Natural killer cell (primary cell): ENCODE measurements at regions not wholly inside any gene's neighbourhood (a gene's known extent, or its start where the extent isn't known, plus 50 kb on each side); places are given as distances from the start of the nearest gene placed in this dataset.

Experiments
- ATAC-seq, 3 donors: fragments of 150-1000 bp in 2 of 3; fragments of 200-7000 bp in 1 of 3; cut with Tn5 transposase; 1 replicate in 1 of 3; 2 replicates in 2 of 3; pipeline ENCODE4 v1.10.0; 2021; ENCODE audit warnings: mild to moderate bottlenecking in 2 of 3, moderate library complexity in 2 of 3
- DNase-seq, 2 donors: peaks; one replicate each; pipeline versions ENCODE4 v3.0.0 to v3.0.0-alpha.2; 2013 to 2021; ENCODE audit warnings: mixed read lengths in 1 of 2
- H3K27ac ChIP-seq: one replicate; pipeline ENCODE4 v1.5.1; 2013; ENCODE audit warnings: mild to moderate bottlenecking, low read length
- H3K27me3 ChIP-seq: one replicate; pipeline ENCODE4 v1.6.1; 2013; ENCODE audit warnings: low read length; ENCODE audit not compliant: control insufficient read depth, insufficient read depth
- H3K36me3 ChIP-seq: one replicate; pipeline ENCODE4 v1.6.1; 2013; ENCODE audit warnings: low read length; ENCODE audit not compliant: control insufficient read depth, insufficient read depth
- H3K4me1 ChIP-seq: one replicate; pipeline ENCODE4 v1.6.1; 2013; ENCODE audit warnings: low read length; ENCODE audit not compliant: control insufficient read depth, insufficient read depth
- H3K4me3 ChIP-seq: one replicate; pipeline ENCODE4 v1.5.1; 2013; ENCODE audit warnings: low read length
- H3K9me3 ChIP-seq: one replicate; pipeline ENCODE4 v1.6.1; 2013; ENCODE audit warnings: low read length; ENCODE audit not compliant: control insufficient read depth, insufficient read depth
- H3K27ac Mint-ChIP-seq, 2 donors: one replicate each; pipeline ENCODE4 v1.8.0; 2022; ENCODE audit warnings: mild to moderate bottlenecking in 2 of 2, mixed read lengths in 2 of 2, moderate library complexity in 1 of 2
- H3K27me3 Mint-ChIP-seq, 2 donors: one replicate each; pipeline ENCODE4 v1.8.0; 2022; ENCODE audit warnings: low read depth in 2 of 2, mixed read lengths in 2 of 2
- H3K36me3 Mint-ChIP-seq: one replicate; pipeline ENCODE4 v1.8.0; 2022; ENCODE audit warnings: mixed read lengths
- H3K4me1 Mint-ChIP-seq, 2 donors: one replicate each; pipeline ENCODE4 v1.8.0; 2022; ENCODE audit warnings: mixed read lengths in 2 of 2
- H3K4me3 Mint-ChIP-seq: one replicate; pipeline ENCODE4 v1.8.0; 2022; ENCODE audit warnings: mild to moderate bottlenecking, moderate library complexity, mixed read lengths
- H3K9me3 Mint-ChIP-seq, 2 donors: one replicate each; pipeline ENCODE4 v1.8.0; 2022; ENCODE audit warnings: mixed read lengths in 2 of 2
- CTCF ChIP-seq: fragments of 200-600 bp; IDR thresholded peaks from one replicate; pipeline ENCODE4 v1.8.0; 2022; ENCODE audit warnings: antibody characterized with exemption
- WGBS: methylation state at CpG from one replicate; pipeline ENCODE4 v1.1.7; 2013; ENCODE audit warnings: missing lambda C conversion rate; ENCODE audit not compliant: insufficient coverage; 5-methylcytosine and 5-hydroxymethylcytosine counted together
- intact Hi-C: fragments of 100-400 bp; cut with micrococcal nuclease; formaldehyde crosslinking; loops from one replicate; pipeline ENCODE4 v1.14.2; 2022

DNA sequence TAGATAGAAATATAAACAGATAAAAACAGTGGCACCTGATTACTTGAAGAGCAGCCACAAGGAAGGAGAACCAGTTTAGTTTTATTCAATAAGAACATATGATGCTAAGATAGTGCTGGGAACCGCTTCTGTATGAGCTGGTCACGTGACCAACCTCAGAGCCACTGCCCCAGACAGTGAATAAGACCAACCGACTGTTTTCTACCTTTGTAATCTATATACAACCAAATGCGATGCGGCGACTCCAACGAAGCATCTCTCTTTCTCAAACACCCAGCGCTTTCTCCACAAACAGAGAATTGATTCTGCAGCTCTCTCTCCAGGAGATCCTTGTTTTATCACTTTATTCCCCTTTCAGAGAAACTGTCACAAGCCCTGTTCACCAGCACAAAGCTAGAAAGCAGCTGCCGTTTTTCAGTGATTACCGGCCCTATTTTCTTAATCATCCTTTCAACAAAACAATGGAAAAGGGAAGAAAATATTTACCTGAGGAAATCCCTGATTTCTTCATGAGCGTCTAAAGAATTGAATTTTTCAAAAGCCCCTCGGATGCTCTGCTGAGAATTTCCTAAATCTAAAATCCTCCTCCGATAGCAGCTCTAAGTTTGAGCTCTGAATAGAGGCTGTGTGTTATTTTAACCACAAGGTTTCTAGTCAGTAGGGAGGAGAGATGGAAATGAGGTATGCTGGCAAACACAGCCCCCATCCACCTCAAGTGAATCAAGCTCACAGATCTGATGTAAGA lies 55.7 kb upstream of the JCAD start:
- no peak overlapping the region for H3K4me3 Mint-ChIP-seq
- TF ChIP-seq CTCF: no peak
- ATAC-seq (no peak), DNase-seq (no peak)
- peaks cover 26 to 27% of the 10 kb centered on the region in 2 donors for H3K27me3 Mint-ChIP-seq
- Histone ChIP-seq H3K36me3 (no peaks in the 10 kb centered on the region), H3K27ac (no peak overlapping the region), H3K4me1 (no peaks in the 10 kb centered on the region), H3K27me3 (no peaks in the 10 kb centered on the region), H3K4me3 (no peak overlapping the region), H3K9me3 (no peaks in the 10 kb centered on the region)
- H3K27ac Mint-ChIP-seq: no peak overlapping the region
- peaks cover 0 to 2% of the 10 kb centered on the region in 2 donors for H3K9me3 Mint-ChIP-seq
- WGBS: 56% methylated on average over 11 of the region's 13 CpGs
- intact Hi-C loops: no loop called here
- no peaks in the 10 kb centered on the region for H3K36me3 Mint-ChIP-seq
- H3K4me1 Mint-ChIP-seq: no peaks in the 10 kb centered on the region

- 86% methylated on average over 1 of the region's 1 CpG for WGBS
- TF ChIP-seq CTCF: no peak
- Histone ChIP-seq H3K9me3 (no peaks in the 10 kb centered on the region), H3K27ac (no peak overlapping the region), H3K4me1 (no peaks in the 10 kb centered on the region), H3K4me3 (no peak overlapping the region), H3K36me3 (no peaks in the 10 kb centered on the region), H3K27me3 (no peaks in the 10 kb centered on the region)
- no peak overlapping the region for H3K4me3 Mint-ChIP-seq
- ATAC-seq: no peak
- H3K27ac Mint-ChIP-seq: no peak overlapping the region
- H3K36me3 Mint-ChIP-seq: no peaks in the 10 kb centered on the region
- intact Hi-C loops: no loop called here
- H3K4me1 Mint-ChIP-seq: no peaks in the 10 kb centered on the region
- DNase-seq: no peak
- peaks cover 0 to 2% of the 10 kb centered on the region in 2 donors for H3K9me3 Mint-ChIP-seq
- peaks cover 26 to 28% of the 10 kb centered on the region in 2 donors for H3K27me3 Mint-ChIP-seq
Measured at GRCh38 chr10:30114401-30114800, 55.0 kb upstream of the JCAD start.

DNA sequence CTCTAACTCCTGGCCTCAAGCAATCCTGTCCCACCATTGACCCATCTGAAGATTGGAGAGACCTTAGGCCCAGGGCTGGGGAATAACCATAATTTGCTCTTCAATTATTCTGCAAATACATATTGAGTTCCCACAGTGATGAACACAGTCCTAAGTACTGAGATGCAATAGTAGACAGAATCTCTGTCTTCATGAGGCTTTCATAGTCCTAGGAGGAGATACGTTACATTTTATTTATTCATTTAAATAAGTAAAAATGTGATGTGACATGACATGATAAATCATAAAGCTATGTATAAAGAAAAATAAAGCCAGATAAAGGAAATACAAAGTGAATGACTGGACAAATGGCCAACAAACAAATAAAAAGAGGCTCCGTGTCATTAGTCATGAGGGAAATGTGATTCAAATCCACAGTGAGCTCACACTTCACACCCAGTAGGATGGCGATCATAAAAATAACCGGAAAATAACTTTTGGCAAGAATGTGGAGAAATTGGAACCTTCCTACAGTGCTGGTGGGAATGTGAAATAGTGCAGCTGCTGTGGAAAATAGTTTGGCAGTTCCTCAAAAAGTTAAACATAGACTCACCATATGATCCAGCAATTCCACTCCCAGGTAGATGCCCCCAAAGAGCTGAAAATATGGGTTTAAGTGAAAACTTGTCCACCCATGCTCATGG lies 52.1 kb upstream of the JCAD start:
- no peak overlapping the region for H3K4me3 Mint-ChIP-seq
- no peaks in the 10 kb centered on the region for H3K27me3 ChIP-seq
- H3K27ac ChIP-seq: no peak overlapping the region
- no peak for TF ChIP-seq CTCF
- H3K4me1 ChIP-seq: no peaks in the 10 kb centered on the region
- no peaks in the 10 kb centered on the region for H3K36me3 Mint-ChIP-seq
- H3K27me3 Mint-ChIP-seq: peaks cover 26% of the 10 kb centered on the region in 2 donors
- H3K9me3 ChIP-seq: no peaks in the 10 kb centered on the region
- H3K4me3 ChIP-seq: no peak overlapping the region
- ATAC-seq (no peak), DNase-seq (no peak)
- intact Hi-C loops: no loop called here
- WGBS: 92% methylated on average over 1 of the region's 4 CpGs
- no peaks in the 10 kb centered on the region for H3K4me1 Mint-ChIP-seq
- no peaks in the 10 kb centered on the region for H3K36me3 ChIP-seq
- H3K27ac Mint-ChIP-seq: no peak overlapping the region
- H3K9me3 Mint-ChIP-seq: peaks cover 0 to 2% of the 10 kb centered on the region in 2 donors
